Forelimb muscle (tissue), 1 donor: ENCODE measurements at regions not wholly inside any gene's neighbourhood (a gene's known extent, or its start where the extent isn't known, plus 50 kb on each side); places are given as distances from the start of the nearest gene placed in this dataset.

Source experiments
- DNase-seq: peaks from one replicate; pipeline ENCODE4 v3.0.0-alpha.2; 2013; ENCODE audit warnings: low read depth

GRCh38 chr5:23579566-23579965 is 72.2 kb downstream of the PRDM9 start:
- no peak for DNase-seq

- no peak for DNase-seq
Observed at GRCh38 chr5:23583081-23583480, 75.7 kb downstream of the PRDM9 start.

- DNase-seq, result no peak
Observed at GRCh38 chr5:23588841-23589326, 81.5 kb downstream of the PRDM9 start.

DNA sequence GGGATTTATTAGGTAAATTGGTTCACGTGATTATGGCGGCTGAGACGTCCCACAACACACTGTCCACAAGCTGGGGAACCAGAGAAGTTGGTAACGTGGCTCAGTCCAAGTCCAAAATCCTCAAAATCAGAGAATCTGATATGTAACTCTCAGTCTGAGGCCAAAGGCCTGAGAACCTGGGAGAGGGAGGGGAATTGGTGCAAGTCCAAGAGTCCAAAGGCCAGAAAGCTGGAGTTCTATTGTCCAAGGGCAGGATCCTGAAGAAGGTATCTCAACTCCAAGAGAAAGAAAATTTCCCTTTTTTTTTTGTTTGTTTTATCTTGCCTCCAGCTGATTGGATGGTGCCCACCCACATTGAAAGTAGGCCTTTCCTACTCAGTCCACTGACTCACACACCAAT is 83.8 kb downstream of the PRDM9 start:
- no peak for DNase-seq

DNA sequence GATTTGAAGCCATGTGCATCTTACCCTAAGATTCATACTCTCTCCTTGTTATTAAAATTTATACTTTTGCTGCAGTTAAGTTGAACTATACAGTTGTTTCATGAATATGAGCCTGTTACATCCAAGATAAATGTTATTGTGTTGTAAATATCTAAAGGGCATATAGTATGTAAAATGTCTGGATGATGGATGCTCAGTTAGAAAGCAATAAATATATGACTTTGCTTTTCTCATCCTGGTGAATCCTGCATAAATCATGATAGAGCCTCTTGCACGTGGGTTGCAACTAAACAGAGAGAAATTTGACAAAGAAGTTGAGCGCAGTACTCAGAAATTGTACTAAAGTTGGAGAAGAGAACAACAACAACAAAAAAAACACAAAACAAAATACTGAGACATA is 99.5 kb downstream of the PRDM9 start:
- DNase-seq, result no peak

DNA sequence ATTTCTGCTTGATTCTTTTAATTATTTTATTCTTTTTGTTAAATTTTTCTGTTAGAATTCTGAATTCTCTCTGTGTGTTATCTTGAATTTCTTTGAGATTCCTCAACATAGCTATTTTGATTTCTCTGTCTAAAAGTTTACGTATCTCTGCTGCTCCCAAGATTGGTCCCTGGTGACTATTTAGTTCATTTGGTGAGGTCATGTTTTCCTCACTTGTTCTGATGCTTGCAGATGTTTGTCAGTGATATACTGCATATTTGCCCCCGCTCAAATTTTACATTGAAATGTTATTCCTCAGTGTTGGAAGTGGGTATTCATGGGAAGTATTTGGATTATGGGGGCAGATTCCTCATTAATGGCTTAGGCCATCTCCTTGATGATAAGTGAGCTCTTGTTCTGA is 105.3 kb downstream of the PRDM9 start:
- no peak for DNase-seq

DNA sequence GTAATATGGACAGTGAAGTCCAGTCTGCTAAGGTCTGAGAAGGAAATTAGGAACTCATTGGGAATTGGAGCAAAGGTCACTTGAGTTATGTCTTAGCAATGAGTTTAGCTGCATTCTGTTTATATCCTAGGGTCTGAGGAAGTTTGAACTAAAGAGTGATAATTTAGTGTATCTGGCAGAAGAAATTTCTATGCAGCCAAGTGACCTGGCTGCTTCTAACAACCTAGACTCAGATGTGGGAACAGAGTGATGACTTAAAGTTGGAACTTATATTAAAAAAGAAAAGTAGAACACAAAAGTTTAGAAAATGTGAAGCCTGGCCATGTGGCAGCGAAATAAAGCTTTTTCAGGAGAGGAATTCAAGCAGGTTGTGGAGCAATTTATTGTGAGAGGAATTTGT is 106.2 kb downstream of the PRDM9 start:
- no peak for DNase-seq

- no peak for DNase-seq
Observed at GRCh38 chr5:23614422-23614821, 107.0 kb downstream of the PRDM9 start.

DNA sequence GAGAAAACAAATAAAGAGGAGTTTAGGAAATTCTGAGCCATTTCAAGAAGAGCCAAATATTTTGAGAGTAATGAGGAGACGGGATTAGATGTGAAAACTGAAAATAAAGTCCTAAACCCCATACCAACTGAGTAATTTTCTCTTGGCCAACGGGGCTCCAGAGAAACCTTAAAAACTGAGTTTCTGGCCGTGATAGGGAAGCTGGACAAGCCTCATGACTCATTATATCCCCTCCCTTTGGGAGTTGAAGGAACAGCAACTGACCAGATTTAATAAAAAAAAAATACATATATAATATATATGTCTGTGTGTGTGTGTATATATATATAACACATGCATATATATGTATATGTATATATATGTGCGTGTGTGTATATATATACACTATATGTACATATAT is 119.6 kb downstream of the PRDM9 start:
- DNase-seq, result no peak

GRCh38 chr5:23627976-23628375 is 120.6 kb downstream of the PRDM9 start:
- DNase-seq, result no peak

GRCh38 chr5:23629396-23629795 is 122.0 kb downstream of the PRDM9 start:
- no peak for DNase-seq

DNA sequence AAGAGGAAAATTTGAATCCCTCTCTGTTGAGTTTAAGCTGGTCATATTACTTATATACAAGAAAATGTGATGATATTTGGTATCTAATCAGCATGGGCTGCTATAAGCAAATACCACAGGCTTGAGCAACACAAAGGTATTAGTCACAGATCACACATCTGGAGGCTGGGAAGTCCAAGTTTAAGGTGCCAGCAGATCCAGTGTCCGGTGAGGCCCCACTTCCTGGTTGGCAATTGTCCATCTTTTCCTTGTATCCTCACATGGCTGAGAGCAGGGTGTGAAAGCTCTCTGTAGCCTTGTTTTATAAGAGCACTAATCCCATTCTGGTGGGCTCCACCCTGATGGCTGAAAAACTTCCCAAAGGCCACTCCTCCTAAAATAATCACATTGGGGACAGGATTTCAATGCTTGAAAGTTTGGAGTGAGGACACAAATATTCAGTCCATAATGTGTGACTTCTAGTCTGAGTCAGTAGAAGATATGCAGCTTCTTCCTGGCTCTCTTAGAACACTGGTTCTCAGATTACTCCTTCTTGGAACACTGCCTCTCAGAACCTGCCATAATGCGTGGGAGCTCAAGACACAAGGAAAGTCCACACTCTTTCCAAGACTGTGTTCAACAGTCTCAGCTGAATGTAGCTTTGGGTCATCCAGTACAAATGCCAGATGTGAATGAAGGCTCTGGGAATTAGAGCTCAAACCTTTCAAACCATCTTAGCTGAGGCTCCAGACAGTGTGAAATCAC is 124.1 kb downstream of the PRDM9 start:
- no peak for DNase-seq

- no peak for DNase-seq
Observed at GRCh38 chr5:23635938-23636337, 128.5 kb downstream of the PRDM9 start.

- DNase-seq, result no peak
Observed at GRCh38 chr5:23639326-23639725, 131.9 kb downstream of the PRDM9 start.

- no peak for DNase-seq
Observed at GRCh38 chr5:23648656-23649055, 141.2 kb downstream of the PRDM9 start.

- DNase-seq, result no peak
Observed at GRCh38 chr5:23649594-23649993, 142.2 kb downstream of the PRDM9 start.

DNA sequence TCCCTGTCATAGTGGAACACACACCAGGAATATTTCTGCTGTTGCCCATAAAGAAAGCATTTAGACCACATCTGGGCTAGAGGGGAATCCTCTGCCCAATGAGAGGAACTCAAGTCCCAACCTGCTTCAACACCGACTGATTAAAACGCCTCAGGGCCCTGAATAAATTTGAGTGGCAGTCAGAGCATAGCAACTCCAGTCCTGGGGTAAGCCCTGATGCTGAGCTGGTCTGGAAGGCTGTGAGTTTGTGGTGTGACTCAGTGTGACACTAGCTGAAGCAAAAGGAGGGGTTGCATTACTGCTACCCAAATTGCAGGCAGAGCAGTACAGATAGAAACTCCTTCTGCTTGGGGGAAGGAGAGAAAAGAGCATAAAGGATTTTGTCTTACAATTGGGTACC is 148.3 kb downstream of the PRDM9 start:
- no peak for DNase-seq

GRCh38 chr5:23675456-23675855 is 168.0 kb downstream of the PRDM9 start:
- no peak for DNase-seq

GRCh38 chr5:23677996-23678395 is 170.6 kb downstream of the PRDM9 start:
- DNase-seq, result no peak

- DNase-seq, result no peak
Observed at GRCh38 chr5:23684103-23684502, 176.7 kb downstream of the PRDM9 start.

- no peak for DNase-seq
Observed at GRCh38 chr5:23703940-23704855, 196.8 kb downstream of the PRDM9 start.

DNA sequence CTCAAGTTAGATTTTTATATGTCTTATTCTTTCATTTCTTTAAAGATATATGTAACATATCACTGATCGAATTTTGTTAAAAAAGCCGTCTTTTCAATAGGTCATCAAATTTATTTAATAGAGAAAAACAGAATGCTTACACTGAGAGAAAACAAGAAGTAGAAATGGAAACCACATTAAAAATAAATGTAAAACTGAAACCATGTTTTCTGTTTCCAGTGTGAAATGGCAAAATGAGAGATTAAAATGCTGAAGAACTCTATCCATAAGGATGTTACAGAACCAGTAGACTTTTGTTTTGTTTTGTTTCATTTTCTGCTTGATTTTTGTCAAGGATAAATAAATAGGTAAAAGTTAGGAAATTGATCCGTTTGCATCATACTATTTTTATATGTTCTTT is 210.1 kb downstream of the PRDM9 start:
- no peak for DNase-seq

GRCh38 chr5:23718564-23718963 is 211.2 kb downstream of the PRDM9 start:
- DNase-seq, result no peak
